ENCODE measurements at regions not wholly inside any gene's neighbourhood (a gene's known extent, or its start where the extent isn't known, plus 50 kb on each side); places are given as distances from the start of the nearest gene placed in this dataset.

DNA sequence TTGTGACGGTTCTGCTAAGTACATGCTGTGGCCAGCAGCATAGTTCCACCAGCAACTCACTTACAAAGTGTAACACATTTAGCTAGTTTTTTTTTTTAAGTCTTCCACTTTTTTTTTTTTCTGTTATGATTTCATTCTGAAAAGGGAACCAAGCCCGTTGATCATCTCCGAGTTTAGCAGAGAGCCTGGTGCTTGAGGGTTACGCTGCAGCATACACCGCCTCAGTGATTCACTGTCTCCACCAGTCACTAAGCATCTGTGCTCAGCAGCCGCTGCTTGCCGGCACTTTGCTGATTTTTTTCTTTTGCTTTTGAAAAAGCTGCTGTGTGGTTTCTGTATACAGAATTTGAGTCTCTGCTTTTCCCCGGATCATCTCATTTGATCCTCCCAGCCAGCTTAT is 194.5 kb upstream of the CDH13 start:
- peaks cover 4% of the 10 kb centered on the region for H3K27me3 ChIP-seq (ENCODE audit: insufficient read depth, poor library complexity, severe bottlenecking)
- no peak for DNase-seq (ENCODE audit: low read depth in 1 of 2, low spot score in 1 of 2)
- no peak for TF ChIP-seq SPI1 (IDR thresholded peaks at IDR 0.05; ENCODE audit: borderline replicate concordance, low read depth)
- TF ChIP-seq, protein P1, sequence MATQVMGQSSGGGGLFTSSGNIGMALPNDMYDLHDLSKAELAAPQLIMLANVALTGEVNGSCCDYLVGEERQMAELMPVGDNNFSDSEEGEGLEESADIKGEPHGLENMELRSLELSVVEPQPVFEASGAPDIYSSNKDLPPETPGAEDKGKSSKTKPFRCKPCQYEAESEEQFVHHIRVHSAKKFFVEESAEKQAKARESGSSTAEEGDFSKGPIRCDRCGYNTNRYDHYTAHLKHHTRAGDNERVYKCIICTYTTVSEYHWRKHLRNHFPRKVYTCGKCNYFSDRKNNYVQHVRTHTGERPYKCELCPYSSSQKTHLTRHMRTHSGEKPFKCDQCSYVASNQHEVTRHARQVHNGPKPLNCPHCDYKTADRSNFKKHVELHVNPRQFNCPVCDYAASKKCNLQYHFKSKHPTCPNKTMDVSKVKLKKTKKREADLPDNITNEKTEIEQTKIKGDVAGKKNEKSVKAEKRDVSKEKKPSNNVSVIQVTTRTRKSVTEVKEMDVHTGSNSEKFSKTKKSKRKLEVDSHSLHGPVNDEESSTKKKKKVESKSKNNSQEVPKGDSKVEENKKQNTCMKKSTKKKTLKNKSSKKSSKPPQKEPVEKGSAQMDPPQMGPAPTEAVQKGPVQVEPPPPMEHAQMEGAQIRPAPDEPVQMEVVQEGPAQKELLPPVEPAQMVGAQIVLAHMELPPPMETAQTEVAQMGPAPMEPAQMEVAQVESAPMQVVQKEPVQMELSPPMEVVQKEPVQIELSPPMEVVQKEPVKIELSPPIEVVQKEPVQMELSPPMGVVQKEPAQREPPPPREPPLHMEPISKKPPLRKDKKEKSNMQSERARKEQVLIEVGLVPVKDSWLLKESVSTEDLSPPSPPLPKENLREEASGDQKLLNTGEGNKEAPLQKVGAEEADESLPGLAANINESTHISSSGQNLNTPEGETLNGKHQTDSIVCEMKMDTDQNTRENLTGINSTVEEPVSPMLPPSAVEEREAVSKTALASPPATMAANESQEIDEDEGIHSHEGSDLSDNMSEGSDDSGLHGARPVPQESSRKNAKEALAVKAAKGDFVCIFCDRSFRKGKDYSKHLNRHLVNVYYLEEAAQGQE (IDR thresholded peaks at IDR 0.05; ENCODE audit: insufficient replicate concordance, low read depth) = no peak
- H3K27ac ChIP-seq (replicated peaks) = no peak overlapping the region
- no peak overlapping the region for H3K4me3 ChIP-seq (replicated peaks; ENCODE audit: insufficient read depth, low read length)

DNA sequence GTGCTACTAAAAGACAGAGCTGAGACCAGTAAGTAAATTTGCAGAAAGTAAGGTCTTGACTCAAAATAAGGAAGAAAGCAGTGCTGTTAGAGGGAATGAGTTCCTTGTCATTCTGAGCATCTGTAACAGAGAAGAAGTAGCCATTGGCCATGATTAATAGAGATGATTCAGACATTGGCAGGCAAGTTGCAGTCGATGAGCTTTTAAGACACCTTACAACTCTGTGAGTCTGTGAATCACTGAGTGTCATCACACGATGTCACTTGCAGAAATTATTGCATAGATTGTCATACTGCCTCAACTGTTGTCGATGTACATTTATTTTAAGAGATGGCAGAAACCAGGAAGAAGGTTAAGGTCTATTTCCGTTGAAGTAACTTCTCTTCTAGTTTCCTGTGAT is 201.1 kb upstream of the CDH13 start:
- TF ChIP-seq POLR2AphosphoS5 (IDR thresholded peaks at IDR 0.05; ENCODE audit: low read depth) (no peak), SPI1 (IDR thresholded peaks at IDR 0.05; ENCODE audit: borderline replicate concordance, low read depth) (no peak), GABPA (IDR thresholded peaks at IDR 0.05; ENCODE audit: low read depth) (no peak)
- TF ChIP-seq, protein P2, sequence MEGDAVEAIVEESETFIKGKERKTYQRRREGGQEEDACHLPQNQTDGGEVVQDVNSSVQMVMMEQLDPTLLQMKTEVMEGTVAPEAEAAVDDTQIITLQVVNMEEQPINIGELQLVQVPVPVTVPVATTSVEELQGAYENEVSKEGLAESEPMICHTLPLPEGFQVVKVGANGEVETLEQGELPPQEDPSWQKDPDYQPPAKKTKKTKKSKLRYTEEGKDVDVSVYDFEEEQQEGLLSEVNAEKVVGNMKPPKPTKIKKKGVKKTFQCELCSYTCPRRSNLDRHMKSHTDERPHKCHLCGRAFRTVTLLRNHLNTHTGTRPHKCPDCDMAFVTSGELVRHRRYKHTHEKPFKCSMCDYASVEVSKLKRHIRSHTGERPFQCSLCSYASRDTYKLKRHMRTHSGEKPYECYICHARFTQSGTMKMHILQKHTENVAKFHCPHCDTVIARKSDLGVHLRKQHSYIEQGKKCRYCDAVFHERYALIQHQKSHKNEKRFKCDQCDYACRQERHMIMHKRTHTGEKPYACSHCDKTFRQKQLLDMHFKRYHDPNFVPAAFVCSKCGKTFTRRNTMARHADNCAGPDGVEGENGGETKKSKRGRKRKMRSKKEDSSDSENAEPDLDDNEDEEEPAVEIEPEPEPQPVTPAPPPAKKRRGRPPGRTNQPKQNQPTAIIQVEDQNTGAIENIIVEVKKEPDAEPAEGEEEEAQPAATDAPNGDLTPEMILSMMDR (IDR thresholded peaks at IDR 0.05; ENCODE audit: insufficient read depth, low read length) = no peak
- TF ChIP-seq, protein P1 (IDR thresholded peaks at IDR 0.05; ENCODE audit: insufficient replicate concordance, low read depth) = no peak
- no peak for DNase-seq (ENCODE audit: low read depth in 1 of 2, low spot score in 1 of 2)
- Histone ChIP-seq H3K27ac (replicated peaks) (no peak overlapping the region), H3K27me3 (ENCODE audit: insufficient read depth, poor library complexity, severe bottlenecking) (peaks cover 7% of the 10 kb centered on the region), H3K4me3 (replicated peaks; ENCODE audit: insufficient read depth, low read length) (no peak overlapping the region)

DNA sequence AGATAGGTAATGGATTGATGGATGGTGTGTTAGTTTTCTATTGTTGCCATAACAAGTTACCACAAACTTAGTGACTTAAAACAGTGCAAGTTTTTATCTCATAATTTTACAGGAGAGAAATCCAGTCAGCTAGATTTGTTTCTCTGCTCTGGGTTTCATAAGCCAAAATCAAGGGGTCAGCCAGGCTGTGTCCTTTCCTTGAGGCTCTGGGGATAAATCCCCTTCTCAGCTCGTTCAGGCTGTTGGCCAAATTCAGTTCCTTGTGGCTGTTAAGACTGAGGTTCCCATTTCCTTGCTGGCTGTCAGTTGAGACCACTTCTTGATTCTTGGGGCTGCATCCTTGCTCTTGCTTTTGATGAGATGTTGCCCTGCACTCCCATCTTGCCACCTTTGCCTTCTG is 204.9 kb upstream of the CDH13 start:
- no peak overlapping the region for H3K27ac ChIP-seq (replicated peaks)
- H3K27me3 ChIP-seq (ENCODE audit: insufficient read depth, poor library complexity, severe bottlenecking) = peaks cover 2% of the 10 kb centered on the region
- DNase-seq (ENCODE audit: low read depth in 1 of 2, low spot score in 1 of 2) = no peak
- H3K4me3 ChIP-seq (replicated peaks; ENCODE audit: insufficient read depth, low read length) = no peak overlapping the region
- TF ChIP-seq GABPA (IDR thresholded peaks at IDR 0.05; ENCODE audit: low read depth) (no peak), POLR2AphosphoS5 (IDR thresholded peaks at IDR 0.05; ENCODE audit: low read depth) (no peak), SPI1 (IDR thresholded peaks at IDR 0.05; ENCODE audit: borderline replicate concordance, low read depth) (no peak)
- TF ChIP-seq, protein P1 (IDR thresholded peaks at IDR 0.05; ENCODE audit: insufficient replicate concordance, low read depth) = no peak
- TF ChIP-seq, protein P2 (IDR thresholded peaks at IDR 0.05; ENCODE audit: insufficient read depth, low read length) = no peak

DNA sequence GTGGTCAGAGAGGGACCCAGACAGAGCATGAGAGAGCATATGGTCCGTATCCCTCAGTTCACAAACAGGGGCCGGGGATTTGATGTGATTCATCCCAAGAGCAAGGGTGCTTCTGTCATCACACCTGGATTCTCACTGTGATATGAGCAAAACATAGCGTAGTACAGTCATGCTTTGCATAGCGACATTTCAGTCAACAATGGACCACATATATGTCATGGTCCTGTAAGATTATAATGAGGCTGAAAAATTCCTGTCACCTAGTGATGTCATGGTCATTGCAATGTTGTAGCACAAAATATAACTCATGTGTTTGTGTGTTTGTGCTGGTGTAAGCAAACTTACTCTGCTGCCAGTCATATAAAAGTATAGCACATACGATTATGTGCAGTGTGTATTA is 207.4 kb upstream of the CDH13 start:
- Histone ChIP-seq H3K27me3 (ENCODE audit: insufficient read depth, poor library complexity, severe bottlenecking) (no peaks in the 10 kb centered on the region), H3K27ac (replicated peaks) (no peak overlapping the region), H3K4me3 (replicated peaks; ENCODE audit: insufficient read depth, low read length) (no peak overlapping the region)
- TF ChIP-seq SPI1 (IDR thresholded peaks at IDR 0.05; ENCODE audit: borderline replicate concordance, low read depth) = no peak
- no peak for TF ChIP-seq GABPA (IDR thresholded peaks at IDR 0.05; ENCODE audit: low read depth)
- no peak for TF ChIP-seq POLR2AphosphoS5 (IDR thresholded peaks at IDR 0.05; ENCODE audit: low read depth)
- TF ChIP-seq, protein P1 (IDR thresholded peaks at IDR 0.05; ENCODE audit: insufficient replicate concordance, low read depth) = no peak
- TF ChIP-seq, protein P2 (IDR thresholded peaks at IDR 0.05; ENCODE audit: insufficient read depth, low read length) = no peak
- DNase-seq (ENCODE audit: low read depth in 1 of 2, low spot score in 1 of 2) = no peak
